OCI-LY1 (cell line): ENCODE measurements at regions not wholly inside any gene's neighbourhood (a gene's known extent, or its start where the extent isn't known, plus 50 kb on each side); places are given as distances from the start of the nearest gene placed in this dataset.

Source experiments
- EZH2 ChIP-seq: fragments of 200-600 bp; sonication (generic), shearing (Covaris generic); IDR thresholded peaks from 2 replicates; pipeline ENCODE4 v1.8.0; 2017; ENCODE audit warnings: borderline replicate concordance, mixed run types, mild to moderate bottlenecking, antibody characterized with exemption, low read length, moderate library complexity, mixed read lengths
- TF ChIP-seq, protein P1 (sequence below): fragments of 200-600 bp; sonication (generic), shearing (Covaris generic); IDR thresholded peaks from 2 replicates; pipeline ENCODE4 v1.5.1; 2017; ENCODE audit warnings: mild to moderate bottlenecking, antibody characterized with exemption, low read length, moderate library complexity, mixed read lengths

DNA sequence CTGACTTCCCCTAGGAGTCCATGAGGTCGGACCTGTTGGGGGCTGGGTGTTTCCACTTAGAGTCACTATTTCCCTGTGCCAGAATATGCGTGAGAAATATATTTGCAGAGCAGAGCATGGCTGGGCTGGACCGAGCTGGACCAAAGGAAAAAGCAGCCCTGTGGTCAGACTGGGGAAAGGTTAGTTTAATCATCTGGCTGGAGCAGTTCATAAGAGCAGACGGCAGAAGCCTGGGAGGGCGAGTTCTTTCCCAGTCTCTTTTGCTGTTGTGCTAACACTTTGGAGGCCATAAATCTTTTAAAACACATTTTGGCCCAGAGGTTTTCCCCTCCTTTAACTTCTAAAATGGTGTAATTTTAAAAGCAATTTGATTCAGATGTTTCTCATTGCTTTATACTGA is 66.5 kb downstream of the GLI2 start:
- TF ChIP-seq, protein P1, sequence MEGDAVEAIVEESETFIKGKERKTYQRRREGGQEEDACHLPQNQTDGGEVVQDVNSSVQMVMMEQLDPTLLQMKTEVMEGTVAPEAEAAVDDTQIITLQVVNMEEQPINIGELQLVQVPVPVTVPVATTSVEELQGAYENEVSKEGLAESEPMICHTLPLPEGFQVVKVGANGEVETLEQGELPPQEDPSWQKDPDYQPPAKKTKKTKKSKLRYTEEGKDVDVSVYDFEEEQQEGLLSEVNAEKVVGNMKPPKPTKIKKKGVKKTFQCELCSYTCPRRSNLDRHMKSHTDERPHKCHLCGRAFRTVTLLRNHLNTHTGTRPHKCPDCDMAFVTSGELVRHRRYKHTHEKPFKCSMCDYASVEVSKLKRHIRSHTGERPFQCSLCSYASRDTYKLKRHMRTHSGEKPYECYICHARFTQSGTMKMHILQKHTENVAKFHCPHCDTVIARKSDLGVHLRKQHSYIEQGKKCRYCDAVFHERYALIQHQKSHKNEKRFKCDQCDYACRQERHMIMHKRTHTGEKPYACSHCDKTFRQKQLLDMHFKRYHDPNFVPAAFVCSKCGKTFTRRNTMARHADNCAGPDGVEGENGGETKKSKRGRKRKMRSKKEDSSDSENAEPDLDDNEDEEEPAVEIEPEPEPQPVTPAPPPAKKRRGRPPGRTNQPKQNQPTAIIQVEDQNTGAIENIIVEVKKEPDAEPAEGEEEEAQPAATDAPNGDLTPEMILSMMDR: no peak
- no peak for TF ChIP-seq EZH2
